GM12878 (cell line): ENCODE measurements at regions not wholly inside any gene's neighbourhood (a gene's known extent, or its start where the extent isn't known, plus 50 kb on each side); places are given as distances from the start of the nearest gene placed in this dataset.

ENCODE experiments used
- EP300 ChIP-seq, 2 experiments: fragments of 150-350 bp in 1 of 2; IDR thresholded peaks; 2 replicates each; pipeline ENCODE4 v1.6.1; 2011 to 2012; ENCODE audit warnings: low read depth in 2 of 2, low read length in 2 of 2, borderline replicate concordance in 1 of 2, improper control_type of control experiment in 1 of 2, inconsistent platforms in 1 of 2; ENCODE audit not compliant: control insufficient read depth in 1 of 2
- POLR2A ChIP-seq: IDR thresholded peaks from 2 replicates; pipeline ENCODE4 v1.6.1; 2011; ENCODE audit warnings: low read depth, mild to moderate bottlenecking, low read length
- POLR2AphosphoS5 ChIP-seq: IDR thresholded peaks from 2 replicates; pipeline ENCODE4 v1.6.1; 2011; ENCODE audit warnings: mild to moderate bottlenecking, low read length, inconsistent platforms

DNA sequence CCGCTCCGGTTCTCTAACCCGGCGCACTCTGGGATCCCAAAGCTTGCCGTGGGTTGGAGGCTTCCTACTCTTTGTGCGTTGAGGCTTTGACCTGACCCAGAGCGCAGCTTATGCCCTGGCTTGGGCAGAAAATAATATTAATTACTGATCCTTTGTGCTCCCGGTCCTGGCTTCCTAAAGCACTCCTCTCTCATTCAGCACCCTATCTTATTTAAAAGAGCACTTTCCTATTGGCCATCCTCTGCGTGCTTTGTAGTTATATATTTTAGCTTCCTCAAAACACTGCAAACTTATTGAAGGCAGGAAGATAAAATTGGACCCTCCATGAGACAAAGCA, 466.0 kb downstream of the XPNPEP1 start:
- no peak for TF ChIP-seq POLR2A
- TF ChIP-seq EP300 (IDR thresholded peaks at IDR 0.05; ENCODE audit: borderline replicate concordance in 1 of 2, control insufficient read depth in 1 of 2, low read depth in 2 of 2, low read length in 2 of 2): no peak
- TF ChIP-seq POLR2AphosphoS5: no peak
